ENCODE measurements at regions not wholly inside any gene's neighbourhood (a gene's known extent, or its start where the extent isn't known, plus 50 kb on each side); places are given as distances from the start of the nearest gene placed in this dataset.

- no peak overlapping the region for H3K4me3 ChIP-seq (ENCODE audit: low read depth, low read length)
- ChIA-PET POLR2A (no interaction called here), CTCF (interaction anchor here (0.7 to 1.3 kb wide), 2 partner anchors 17 to 179 kb away, joined by 3 read pairs; no protein-coding TSS in a partner anchor)
- TF ChIP-seq CTCF (IDR thresholded peaks at IDR 0.05; ENCODE audit: insufficient read depth, low read length, missing control alignments) = no peak
- DNase-seq (ENCODE audit: low read depth, low spot score) = no peak
These were observed 285.6 kb upstream of the COL8A1 start for GRCh38 chr3:99352811-99353210.

- no peak for TF ChIP-seq CTCF (IDR thresholded peaks at IDR 0.05; ENCODE audit: insufficient read depth, low read length, missing control alignments)
- CTCF ChIA-PET = no interaction called here
- DNase-seq (ENCODE audit: low read depth, low spot score) = no peak
- POLR2A ChIA-PET = no interaction called here
- H3K4me3 ChIP-seq (ENCODE audit: low read depth, low read length) = no peak overlapping the region
These were observed 287.3 kb upstream of the COL8A1 start for GRCh38 chr3:99351122-99351521.

GRCh38 chr3:99348451-99348850 is 289.9 kb upstream of the COL8A1 start:
- DNase-seq (ENCODE audit: low read depth, low spot score) = no peak
- no peak overlapping the region for H3K4me3 ChIP-seq (ENCODE audit: low read depth, low read length)
- CTCF ChIA-PET = interaction anchor here (0.6 kb wide), 1 partner anchor 269 kb away, joined by 3 read pairs; no protein-coding TSS in a partner anchor
- TF ChIP-seq CTCF (IDR thresholded peaks at IDR 0.05; ENCODE audit: insufficient read depth, low read length, missing control alignments) = no peak
- POLR2A ChIA-PET = no interaction called here

GRCh38 chr3:99344216-99344615 is 294.2 kb upstream of the COL8A1 start:
- peak; percentile 26 for DNase-seq (ENCODE audit: low read depth, low spot score)
- TF ChIP-seq CTCF (IDR thresholded peaks at IDR 0.05; ENCODE audit: insufficient read depth, low read length, missing control alignments) = no peak
- no peak overlapping the region for H3K4me3 ChIP-seq (ENCODE audit: low read depth, low read length)
- CTCF ChIA-PET = no interaction called here
- POLR2A ChIA-PET = no interaction called here

- H3K4me3 ChIP-seq (ENCODE audit: low read depth, low read length) = no peak overlapping the region
- no peak for DNase-seq (ENCODE audit: low read depth, low spot score)
- TF ChIP-seq CTCF (IDR thresholded peaks at IDR 0.05; ENCODE audit: insufficient read depth, low read length, missing control alignments) = no peak
- ChIA-PET CTCF (no interaction called here), POLR2A (no interaction called here)
These were observed 296.0 kb upstream of the COL8A1 start for GRCh38 chr3:99342383-99342782.

- ChIA-PET POLR2A (no interaction called here), CTCF (interaction anchor here (1.7 kb wide), 1 partner anchor 15 kb away, joined by 4 read pairs; no protein-coding TSS in a partner anchor)
- no peak for TF ChIP-seq CTCF (IDR thresholded peaks at IDR 0.05; ENCODE audit: insufficient read depth, low read length, missing control alignments)
- H3K4me3 ChIP-seq (ENCODE audit: low read depth, low read length) = no peak overlapping the region
- DNase-seq (ENCODE audit: low read depth, low spot score) = no peak
These were observed 299.2 kb upstream of the COL8A1 start for GRCh38 chr3:99339222-99339621.

All from AG04449 (cell line).